ENCODE measurements at regions not wholly inside any gene's neighbourhood (a gene's known extent, or its start where the extent isn't known, plus 50 kb on each side); places are given as distances from the start of the nearest gene placed in this dataset.

GRCh38 chr3:21105784-21106183 lies 645.2 kb downstream of the ZNF385D start:
- no peak overlapping the region for H3K4me3 Mint-ChIP-seq
- peaks cover 31% of the 10 kb centered on the region for H3K9me3 Mint-ChIP-seq
- no peaks in the 10 kb centered on the region for H3K27me3 Mint-ChIP-seq
- no peak for DNase-seq
- ChIA-PET CTCF (no interaction called here), POLR2A (no interaction called here)
- H3K27ac Mint-ChIP-seq, result no peak overlapping the region
- intact Hi-C loops (cut with micrococcal nuclease), result no loop called here
- H3K4me1 Mint-ChIP-seq (ENCODE audit: low read depth), result no peaks in the 10 kb centered on the region
- H3K36me3 Mint-ChIP-seq, result no peaks in the 10 kb centered on the region

GRCh38 chr3:21100656-21101359 lies 650.2 kb downstream of the ZNF385D start:
- intact Hi-C loops (cut with micrococcal nuclease), result no loop called here
- Mint-ChIP-seq H3K4me3 (no peak overlapping the region), H3K4me1 (ENCODE audit: low read depth) (no peaks in the 10 kb centered on the region), H3K9me3 (peaks cover 38% of the 10 kb centered on the region), H3K36me3 (no peaks in the 10 kb centered on the region), H3K27me3 (no peaks in the 10 kb centered on the region), H3K27ac (no peak overlapping the region)
- ChIA-PET CTCF (no interaction called here), POLR2A (no interaction called here)
- no peak for DNase-seq

- Mint-ChIP-seq H3K9me3 (peaks cover 18% of the 10 kb centered on the region), H3K27ac (no peak overlapping the region), H3K36me3 (no peaks in the 10 kb centered on the region), H3K4me3 (no peak overlapping the region), H3K27me3 (no peaks in the 10 kb centered on the region), H3K4me1 (ENCODE audit: low read depth) (no peaks in the 10 kb centered on the region)
- ChIA-PET POLR2A (no interaction called here), CTCF (no interaction called here)
- no peak for DNase-seq
- intact Hi-C loops (cut with micrococcal nuclease), result no loop called here
These were observed 656.3 kb downstream of the ZNF385D start for GRCh38 chr3:21094686-21095085.

GRCh38 chr3:21073561-21073960 lies 677.4 kb downstream of the ZNF385D start:
- CTCF ChIA-PET, result no interaction called here
- Mint-ChIP-seq H3K36me3 (no peaks in the 10 kb centered on the region), H3K27ac (no peak overlapping the region), H3K4me1 (ENCODE audit: low read depth) (no peaks in the 10 kb centered on the region), H3K9me3 (peaks cover 33% of the 10 kb centered on the region), H3K4me3 (no peak overlapping the region), H3K27me3 (no peaks in the 10 kb centered on the region)
- intact Hi-C loops (cut with micrococcal nuclease), result no loop called here
- no peak for DNase-seq
- POLR2A ChIA-PET, result no interaction called here

- H3K4me3 Mint-ChIP-seq, result no peak overlapping the region
- H3K36me3 Mint-ChIP-seq, result no peaks in the 10 kb centered on the region
- ChIA-PET CTCF (no interaction called here), POLR2A (no interaction called here)
- no peaks in the 10 kb centered on the region for H3K27me3 Mint-ChIP-seq
- H3K9me3 Mint-ChIP-seq, result peaks cover 19% of the 10 kb centered on the region
- intact Hi-C loops (cut with micrococcal nuclease), result no loop called here
- H3K4me1 Mint-ChIP-seq (ENCODE audit: low read depth), result no peaks in the 10 kb centered on the region
- no peak for DNase-seq
- no peak overlapping the region for H3K27ac Mint-ChIP-seq
These were observed 683.8 kb downstream of the ZNF385D start for GRCh38 chr3:21067031-21067813.

GRCh38 chr3:21062831-21063294 lies 688.1 kb downstream of the ZNF385D start:
- peaks cover 7% of the 10 kb centered on the region for H3K9me3 Mint-ChIP-seq
- intact Hi-C loops (cut with micrococcal nuclease), result no loop called here
- no peaks in the 10 kb centered on the region for H3K27me3 Mint-ChIP-seq
- H3K4me3 Mint-ChIP-seq, result no peak overlapping the region
- no peak for DNase-seq
- H3K4me1 Mint-ChIP-seq (ENCODE audit: low read depth), result no peaks in the 10 kb centered on the region
- no peaks in the 10 kb centered on the region for H3K36me3 Mint-ChIP-seq
- ChIA-PET CTCF (no interaction called here), POLR2A (no interaction called here)
- no peak overlapping the region for H3K27ac Mint-ChIP-seq

- ChIA-PET POLR2A (no interaction called here), CTCF (no interaction called here)
- Mint-ChIP-seq H3K27ac (no peak overlapping the region), H3K27me3 (no peaks in the 10 kb centered on the region), H3K36me3 (no peaks in the 10 kb centered on the region), H3K9me3 (peaks cover 7% of the 10 kb centered on the region), H3K4me1 (ENCODE audit: low read depth) (no peaks in the 10 kb centered on the region), H3K4me3 (no peak overlapping the region)
- intact Hi-C loops (cut with micrococcal nuclease), result no loop called here
- no peak for DNase-seq
These were observed 691.6 kb downstream of the ZNF385D start for GRCh38 chr3:21059404-21059803.

- Mint-ChIP-seq H3K4me3 (no peak overlapping the region), H3K9me3 (peaks cover 18% of the 10 kb centered on the region), H3K27ac (no peak overlapping the region), H3K27me3 (no peaks in the 10 kb centered on the region), H3K4me1 (ENCODE audit: low read depth) (no peaks in the 10 kb centered on the region), H3K36me3 (no peaks in the 10 kb centered on the region)
- ChIA-PET POLR2A (no interaction called here), CTCF (no interaction called here)
- no peak for DNase-seq
- intact Hi-C loops (cut with micrococcal nuclease), result no loop called here
These were observed 694.7 kb downstream of the ZNF385D start for GRCh38 chr3:21056293-21056692.

GRCh38 chr3:21055015-21055414 lies 696.0 kb downstream of the ZNF385D start:
- peaks cover 21% of the 10 kb centered on the region for H3K9me3 Mint-ChIP-seq
- ChIA-PET POLR2A (no interaction called here), CTCF (no interaction called here)
- H3K36me3 Mint-ChIP-seq, result no peaks in the 10 kb centered on the region
- no peaks in the 10 kb centered on the region for H3K27me3 Mint-ChIP-seq
- H3K27ac Mint-ChIP-seq, result no peak overlapping the region
- intact Hi-C loops (cut with micrococcal nuclease), result no loop called here
- H3K4me3 Mint-ChIP-seq, result no peak overlapping the region
- no peak for DNase-seq
- no peaks in the 10 kb centered on the region for H3K4me1 Mint-ChIP-seq (ENCODE audit: low read depth)

GRCh38 chr3:21054064-21054463 lies 696.9 kb downstream of the ZNF385D start:
- H3K4me1 Mint-ChIP-seq (ENCODE audit: low read depth), result no peaks in the 10 kb centered on the region
- POLR2A ChIA-PET, result no interaction called here
- no peak for DNase-seq
- no peaks in the 10 kb centered on the region for H3K27me3 Mint-ChIP-seq
- no peak overlapping the region for H3K4me3 Mint-ChIP-seq
- CTCF ChIA-PET, result no interaction called here
- H3K27ac Mint-ChIP-seq, result no peak overlapping the region
- no peaks in the 10 kb centered on the region for H3K36me3 Mint-ChIP-seq
- intact Hi-C loops (cut with micrococcal nuclease), result no loop called here
- peaks cover 21% of the 10 kb centered on the region for H3K9me3 Mint-ChIP-seq

- H3K4me1 Mint-ChIP-seq (ENCODE audit: low read depth), result no peaks in the 10 kb centered on the region
- no peak for DNase-seq
- ChIA-PET CTCF (no interaction called here), POLR2A (no interaction called here)
- H3K27me3 Mint-ChIP-seq, result no peaks in the 10 kb centered on the region
- no peak overlapping the region for H3K4me3 Mint-ChIP-seq
- no peaks in the 10 kb centered on the region for H3K36me3 Mint-ChIP-seq
- no peak overlapping the region for H3K27ac Mint-ChIP-seq
- intact Hi-C loops (cut with micrococcal nuclease), result no loop called here
- peaks cover 17% of the 10 kb centered on the region for H3K9me3 Mint-ChIP-seq
These were observed 701.5 kb downstream of the ZNF385D start for GRCh38 chr3:21049334-21050062.

GRCh38 chr3:21043139-21043538 lies 707.9 kb downstream of the ZNF385D start:
- no peak overlapping the region for H3K27ac Mint-ChIP-seq
- intact Hi-C loops (cut with micrococcal nuclease), result no loop called here
- peaks cover 9% of the 10 kb centered on the region for H3K9me3 Mint-ChIP-seq
- no peaks in the 10 kb centered on the region for H3K36me3 Mint-ChIP-seq
- no peaks in the 10 kb centered on the region for H3K4me1 Mint-ChIP-seq (ENCODE audit: low read depth)
- POLR2A ChIA-PET, result no interaction called here
- H3K27me3 Mint-ChIP-seq, result no peaks in the 10 kb centered on the region
- H3K4me3 Mint-ChIP-seq, result no peak overlapping the region
- CTCF ChIA-PET, result no interaction called here
- DNase-seq, result no peak

GRCh38 chr3:21042184-21042583 lies 708.8 kb downstream of the ZNF385D start:
- Mint-ChIP-seq H3K27ac (no peak overlapping the region), H3K4me3 (no peak overlapping the region), H3K4me1 (ENCODE audit: low read depth) (no peaks in the 10 kb centered on the region), H3K9me3 (peaks cover 7% of the 10 kb centered on the region), H3K36me3 (no peaks in the 10 kb centered on the region), H3K27me3 (no peaks in the 10 kb centered on the region)
- ChIA-PET CTCF (no interaction called here), POLR2A (no interaction called here)
- DNase-seq, result no peak
- intact Hi-C loops (cut with micrococcal nuclease), result no loop called here
